ENCODE measurements at regions not wholly inside any gene's neighbourhood (a gene's known extent, or its start where the extent isn't known, plus 50 kb on each side); places are given as distances from the start of the nearest gene placed in this dataset.

DNA sequence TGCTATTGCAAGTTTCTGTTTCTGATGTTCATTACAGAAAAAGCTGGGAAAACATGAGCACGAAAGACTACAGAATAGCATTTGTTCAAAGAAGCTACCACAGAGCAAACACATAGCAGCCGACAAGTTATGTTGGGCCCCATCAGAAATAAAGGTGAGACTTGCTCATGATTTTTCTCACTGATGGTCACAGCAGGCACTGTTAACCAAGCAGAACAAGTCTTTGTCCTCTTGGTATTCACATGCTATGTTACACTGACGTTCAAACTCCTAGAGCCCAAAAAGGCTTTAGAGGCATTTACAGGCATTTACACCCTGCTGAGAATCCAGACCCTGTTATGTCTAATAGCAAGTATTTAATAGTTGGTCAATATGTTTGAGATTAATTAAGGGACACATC is 235.0 kb upstream of the HNMT start:
- Histone ChIP-seq H3K36me3 (ENCODE audit: insufficient read depth, low read length) (no peaks in the 10 kb centered on the region), H3K79me2 (ENCODE audit: insufficient read depth, low read length) (no peaks in the 10 kb centered on the region), H3K4me1 (ENCODE audit: insufficient read depth, low read length) (no peaks in the 10 kb centered on the region), H2AFZ (ENCODE audit: low read depth, low read length) (no peak overlapping the region), H4K20me1 (ENCODE audit: insufficient read depth, low read length) (no peaks in the 10 kb centered on the region), H3K27me3 (ENCODE audit: insufficient read depth, low read length, poor library complexity) (no peaks in the 10 kb centered on the region), H3K4me2 (ENCODE audit: insufficient read depth, low read length) (no peak overlapping the region), H3K4me3 (ENCODE audit: low read depth in 1 of 2, low read length in 2 of 2) (no peak overlapping the region), H3K9ac (ENCODE audit: low read depth, low read length) (no peak overlapping the region), H3K27ac (ENCODE audit: low read length) (no peak overlapping the region), H3K9me3 (ENCODE audit: insufficient read depth, low read length, severe bottlenecking) (no peaks in the 10 kb centered on the region)
- no peak for ATAC-seq (ENCODE audit: insufficient read depth, low read depth)
- DNase-seq, result no peak
- TF ChIP-seq, protein P1, sequence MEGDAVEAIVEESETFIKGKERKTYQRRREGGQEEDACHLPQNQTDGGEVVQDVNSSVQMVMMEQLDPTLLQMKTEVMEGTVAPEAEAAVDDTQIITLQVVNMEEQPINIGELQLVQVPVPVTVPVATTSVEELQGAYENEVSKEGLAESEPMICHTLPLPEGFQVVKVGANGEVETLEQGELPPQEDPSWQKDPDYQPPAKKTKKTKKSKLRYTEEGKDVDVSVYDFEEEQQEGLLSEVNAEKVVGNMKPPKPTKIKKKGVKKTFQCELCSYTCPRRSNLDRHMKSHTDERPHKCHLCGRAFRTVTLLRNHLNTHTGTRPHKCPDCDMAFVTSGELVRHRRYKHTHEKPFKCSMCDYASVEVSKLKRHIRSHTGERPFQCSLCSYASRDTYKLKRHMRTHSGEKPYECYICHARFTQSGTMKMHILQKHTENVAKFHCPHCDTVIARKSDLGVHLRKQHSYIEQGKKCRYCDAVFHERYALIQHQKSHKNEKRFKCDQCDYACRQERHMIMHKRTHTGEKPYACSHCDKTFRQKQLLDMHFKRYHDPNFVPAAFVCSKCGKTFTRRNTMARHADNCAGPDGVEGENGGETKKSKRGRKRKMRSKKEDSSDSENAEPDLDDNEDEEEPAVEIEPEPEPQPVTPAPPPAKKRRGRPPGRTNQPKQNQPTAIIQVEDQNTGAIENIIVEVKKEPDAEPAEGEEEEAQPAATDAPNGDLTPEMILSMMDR (IDR thresholded peaks at IDR 0.05; ENCODE audit: borderline replicate concordance, extremely low read depth, low read length, poor library complexity, severe bottlenecking), result no peak
- no peak for TF ChIP-seq EZH2 (IDR thresholded peaks at IDR 0.05; ENCODE audit: borderline replicate concordance, low read depth, low read length, severe bottlenecking)

DNA sequence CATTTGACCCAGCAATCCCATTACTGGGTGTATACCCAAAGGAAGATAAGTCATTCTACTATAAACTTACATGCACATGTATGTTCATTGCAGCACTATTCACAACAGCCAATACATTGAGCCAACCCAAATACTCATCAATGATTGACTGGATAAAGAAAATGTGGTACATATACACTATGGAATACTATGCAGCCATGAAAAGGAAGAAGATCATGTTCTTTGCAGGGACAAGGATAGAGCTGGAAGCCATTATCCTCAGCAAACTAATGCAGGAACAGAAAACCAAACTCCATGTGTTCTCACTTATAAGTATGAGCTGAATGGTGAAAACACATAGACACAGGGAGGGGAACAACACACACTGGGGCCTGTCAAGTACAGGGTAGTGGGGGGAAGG is 226.7 kb upstream of the HNMT start:
- no peak overlapping the region for H3K9ac ChIP-seq (ENCODE audit: low read depth, low read length)
- H3K36me3 ChIP-seq (ENCODE audit: insufficient read depth, low read length), result no peaks in the 10 kb centered on the region
- H3K79me2 ChIP-seq (ENCODE audit: insufficient read depth, low read length), result no peaks in the 10 kb centered on the region
- H3K4me1 ChIP-seq (ENCODE audit: insufficient read depth, low read length), result no peaks in the 10 kb centered on the region
- DNase-seq, result no peak
- no peak overlapping the region for H3K4me2 ChIP-seq (ENCODE audit: insufficient read depth, low read length)
- ATAC-seq (ENCODE audit: insufficient read depth, low read depth), result no peak
- no peaks in the 10 kb centered on the region for H4K20me1 ChIP-seq (ENCODE audit: insufficient read depth, low read length)
- no peak overlapping the region for H3K27ac ChIP-seq (ENCODE audit: low read length)
- TF ChIP-seq, protein P1 (IDR thresholded peaks at IDR 0.05; ENCODE audit: borderline replicate concordance, extremely low read depth, low read length, poor library complexity, severe bottlenecking), result no peak
- no peak for TF ChIP-seq EZH2 (IDR thresholded peaks at IDR 0.05; ENCODE audit: borderline replicate concordance, low read depth, low read length, severe bottlenecking)
- no peaks in the 10 kb centered on the region for H3K27me3 ChIP-seq (ENCODE audit: insufficient read depth, low read length, poor library complexity)
- H3K4me3 ChIP-seq (ENCODE audit: low read depth in 1 of 2, low read length in 2 of 2), result no peak overlapping the region
- H2AFZ ChIP-seq (ENCODE audit: low read depth, low read length), result no peak overlapping the region
- H3K9me3 ChIP-seq (ENCODE audit: insufficient read depth, low read length, severe bottlenecking), result no peaks in the 10 kb centered on the region

DNA sequence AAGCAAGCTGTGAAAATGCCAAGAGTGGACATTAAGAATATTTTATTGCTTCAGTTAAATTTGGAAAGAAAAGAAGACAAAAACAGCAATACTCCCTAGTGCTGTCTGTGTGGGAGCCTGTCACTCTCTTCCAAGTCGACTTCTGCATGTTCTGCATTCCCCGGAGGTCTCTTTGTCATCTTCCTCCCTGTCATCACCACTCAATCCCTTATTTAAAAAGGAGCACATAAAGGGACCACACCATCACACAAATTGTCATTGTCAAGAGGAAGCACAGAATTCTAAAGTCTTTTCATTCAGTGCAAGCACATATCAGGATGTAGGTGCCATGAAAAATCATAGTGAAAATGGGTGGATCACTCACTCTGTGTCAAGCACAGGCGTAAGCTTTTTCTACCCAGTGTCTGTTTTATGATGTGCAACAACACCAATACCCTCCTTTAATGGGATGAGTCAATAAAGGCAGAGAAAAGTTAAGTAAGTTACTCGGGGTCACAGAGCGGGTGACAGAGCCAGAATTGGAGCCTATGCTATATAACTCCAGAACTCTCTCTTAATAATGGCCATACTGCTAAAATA is 222.4 kb upstream of the HNMT start:
- no peak for ATAC-seq (ENCODE audit: insufficient read depth, low read depth)
- TF ChIP-seq, protein P1 (IDR thresholded peaks at IDR 0.05; ENCODE audit: borderline replicate concordance, extremely low read depth, low read length, poor library complexity, severe bottlenecking), result no peak
- no peak for TF ChIP-seq EZH2 (IDR thresholded peaks at IDR 0.05; ENCODE audit: borderline replicate concordance, low read depth, low read length, severe bottlenecking)
- Histone ChIP-seq H3K4me3 (ENCODE audit: low read depth in 1 of 2, low read length in 2 of 2) (no peak overlapping the region), H3K9ac (ENCODE audit: low read depth, low read length) (no peak overlapping the region), H3K9me3 (ENCODE audit: insufficient read depth, low read length, severe bottlenecking) (no peaks in the 10 kb centered on the region), H3K79me2 (ENCODE audit: insufficient read depth, low read length) (no peaks in the 10 kb centered on the region), H4K20me1 (ENCODE audit: insufficient read depth, low read length) (no peaks in the 10 kb centered on the region), H3K27me3 (ENCODE audit: insufficient read depth, low read length, poor library complexity) (no peaks in the 10 kb centered on the region), H3K4me1 (ENCODE audit: insufficient read depth, low read length) (no peaks in the 10 kb centered on the region), H2AFZ (ENCODE audit: low read depth, low read length) (no peak overlapping the region), H3K27ac (ENCODE audit: low read length) (no peak overlapping the region), H3K4me2 (ENCODE audit: insufficient read depth, low read length) (no peak overlapping the region), H3K36me3 (ENCODE audit: insufficient read depth, low read length) (no peaks in the 10 kb centered on the region)
- no peak for DNase-seq

DNA sequence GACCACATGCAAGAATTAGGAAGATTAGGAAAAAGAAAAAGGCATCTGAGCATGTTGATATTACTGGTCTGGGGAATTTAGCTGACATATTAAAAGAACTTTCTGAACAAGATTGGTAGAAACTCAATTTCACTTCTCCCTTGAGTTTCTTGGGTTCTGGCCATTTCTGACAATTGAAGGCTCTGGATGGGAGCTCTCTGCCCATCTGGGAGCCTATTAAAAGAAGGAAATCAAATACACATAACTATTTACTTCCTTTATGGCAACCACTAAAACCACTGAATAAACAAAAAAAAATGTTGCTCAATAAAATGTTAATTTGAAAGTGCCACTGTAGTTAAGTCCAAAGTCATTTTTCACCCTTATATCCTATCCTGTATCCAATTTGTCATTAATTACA is 216.8 kb upstream of the HNMT start:
- H3K4me2 ChIP-seq (ENCODE audit: insufficient read depth, low read length), result no peak overlapping the region
- H3K27me3 ChIP-seq (ENCODE audit: insufficient read depth, low read length, poor library complexity), result no peaks in the 10 kb centered on the region
- no peaks in the 10 kb centered on the region for H3K36me3 ChIP-seq (ENCODE audit: insufficient read depth, low read length)
- ATAC-seq (ENCODE audit: insufficient read depth, low read depth) (no peak), DNase-seq (no peak)
- no peaks in the 10 kb centered on the region for H3K9me3 ChIP-seq (ENCODE audit: insufficient read depth, low read length, severe bottlenecking)
- no peaks in the 10 kb centered on the region for H3K4me1 ChIP-seq (ENCODE audit: insufficient read depth, low read length)
- H3K27ac ChIP-seq (ENCODE audit: low read length), result no peak overlapping the region
- no peak overlapping the region for H2AFZ ChIP-seq (ENCODE audit: low read depth, low read length)
- H4K20me1 ChIP-seq (ENCODE audit: insufficient read depth, low read length), result no peaks in the 10 kb centered on the region
- H3K79me2 ChIP-seq (ENCODE audit: insufficient read depth, low read length), result no peaks in the 10 kb centered on the region
- no peak overlapping the region for H3K9ac ChIP-seq (ENCODE audit: low read depth, low read length)
- TF ChIP-seq EZH2 (IDR thresholded peaks at IDR 0.05; ENCODE audit: borderline replicate concordance, low read depth, low read length, severe bottlenecking), result no peak
- TF ChIP-seq, protein P1 (IDR thresholded peaks at IDR 0.05; ENCODE audit: borderline replicate concordance, extremely low read depth, low read length, poor library complexity, severe bottlenecking), result no peak
- no peak overlapping the region for H3K4me3 ChIP-seq (ENCODE audit: low read depth in 1 of 2, low read length in 2 of 2)

All from DND-41 (cell line).